ENCODE measurements at regions not wholly inside any gene's neighbourhood (a gene's known extent, or its start where the extent isn't known, plus 50 kb on each side); places are given as distances from the start of the nearest gene placed in this dataset.

GRCh38 chr3:82293435-82293834 is 532.0 kb upstream of the GBE1 start:
- WGBS (ENCODE audit: insufficient coverage), result no CpG with 5 or more reads among the region's 1 CpG
- Histone ChIP-seq H3K36me3 (ENCODE audit: control insufficient read depth in 4 of 4, insufficient read depth in 4 of 4, low read length in 3 of 4) (no peaks in the 10 kb centered on the region), H3K4me3 (ENCODE audit: control insufficient read depth in 1 of 7, extremely low read depth in 1 of 7, insufficient read depth in 4 of 7, low read depth in 2 of 7, low read length in 6 of 7) (no peak overlapping the region), H3K9me3 (ENCODE audit: control extremely low read depth in 1 of 5, control insufficient read depth in 4 of 5, insufficient read depth in 2 of 5, low read depth in 1 of 5, low read length in 4 of 5) (no peaks in the 10 kb centered on the region), H3K27me3 (replicated peaks in 2 of 5; ENCODE audit: control insufficient read depth in 4 of 5, insufficient read depth in 5 of 5, low read length in 4 of 5) (no peaks in the 10 kb centered on the region), H3K4me1 (ENCODE audit: control extremely low read depth in 1 of 4, control insufficient read depth in 4 of 4, insufficient read depth in 4 of 4, low read length in 3 of 4) (no peaks in the 10 kb centered on the region), H3K27ac (ENCODE audit: insufficient read depth in 1 of 2, low read depth in 1 of 2, low read length in 2 of 2, poor library complexity in 1 of 2, severe bottlenecking in 2 of 2) (no peak overlapping the region)
- CTCF ChIA-PET, result no interaction called here
- no peak for DNase-seq
- POLR2A ChIA-PET, result no interaction called here

- peaks cover 0 to 2% (median 0%) of the 10 kb centered on the region in 5 experiments for H3K9me3 ChIP-seq (ENCODE audit: control extremely low read depth in 1 of 5, control insufficient read depth in 4 of 5, insufficient read depth in 2 of 5, low read depth in 1 of 5, low read length in 4 of 5)
- WGBS (ENCODE audit: insufficient coverage), result 100% methylated on average over 3 of the region's 3 CpGs
- H3K27ac ChIP-seq (ENCODE audit: insufficient read depth in 1 of 2, low read depth in 1 of 2, low read length in 2 of 2, poor library complexity in 1 of 2, severe bottlenecking in 2 of 2), result no peak overlapping the region
- H3K36me3 ChIP-seq (ENCODE audit: control insufficient read depth in 4 of 4, insufficient read depth in 4 of 4, low read length in 3 of 4), result no peaks in the 10 kb centered on the region
- H3K4me1 ChIP-seq (ENCODE audit: control extremely low read depth in 1 of 4, control insufficient read depth in 4 of 4, insufficient read depth in 4 of 4, low read length in 3 of 4), result no peaks in the 10 kb centered on the region
- no peaks in the 10 kb centered on the region for H3K27me3 ChIP-seq (replicated peaks in 2 of 5; ENCODE audit: control insufficient read depth in 4 of 5, insufficient read depth in 5 of 5, low read length in 4 of 5)
- CTCF ChIA-PET, result no interaction called here
- H3K4me3 ChIP-seq (ENCODE audit: control insufficient read depth in 1 of 7, extremely low read depth in 1 of 7, insufficient read depth in 4 of 7, low read depth in 2 of 7, low read length in 6 of 7), result no peak overlapping the region
- no peak for DNase-seq
- POLR2A ChIA-PET, result no interaction called here
Measured at GRCh38 chr3:82287562-82287961, 526.1 kb upstream of the GBE1 start.

- Histone ChIP-seq H3K4me1 (ENCODE audit: control extremely low read depth in 1 of 4, control insufficient read depth in 4 of 4, insufficient read depth in 4 of 4, low read length in 3 of 4) (no peaks in the 10 kb centered on the region), H3K27me3 (replicated peaks in 2 of 5; ENCODE audit: control insufficient read depth in 4 of 5, insufficient read depth in 5 of 5, low read length in 4 of 5) (no peaks in the 10 kb centered on the region), H3K9me3 (ENCODE audit: control extremely low read depth in 1 of 5, control insufficient read depth in 4 of 5, insufficient read depth in 2 of 5, low read depth in 1 of 5, low read length in 4 of 5) (no peaks in the 10 kb centered on the region), H3K4me3 (ENCODE audit: control insufficient read depth in 1 of 7, extremely low read depth in 1 of 7, insufficient read depth in 4 of 7, low read depth in 2 of 7, low read length in 6 of 7) (no peak overlapping the region), H3K36me3 (ENCODE audit: control insufficient read depth in 4 of 4, insufficient read depth in 4 of 4, low read length in 3 of 4) (no peaks in the 10 kb centered on the region), H3K27ac (ENCODE audit: insufficient read depth in 1 of 2, low read depth in 1 of 2, low read length in 2 of 2, poor library complexity in 1 of 2, severe bottlenecking in 2 of 2) (no peak overlapping the region)
- POLR2A ChIA-PET, result no interaction called here
- CTCF ChIA-PET, result no interaction called here
- DNase-seq, result no peak
- WGBS (ENCODE audit: insufficient coverage), result 81% methylated on average over 3 of the region's 3 CpGs
Measured at GRCh38 chr3:82281205-82281604, 519.8 kb upstream of the GBE1 start.

- Histone ChIP-seq H3K9me3 (ENCODE audit: control extremely low read depth in 1 of 5, control insufficient read depth in 4 of 5, insufficient read depth in 2 of 5, low read depth in 1 of 5, low read length in 4 of 5) (no peaks in the 10 kb centered on the region), H3K27ac (ENCODE audit: insufficient read depth in 1 of 2, low read depth in 1 of 2, low read length in 2 of 2, poor library complexity in 1 of 2, severe bottlenecking in 2 of 2) (no peak overlapping the region), H3K27me3 (replicated peaks in 2 of 5; ENCODE audit: control insufficient read depth in 4 of 5, insufficient read depth in 5 of 5, low read length in 4 of 5) (no peaks in the 10 kb centered on the region), H3K36me3 (ENCODE audit: control insufficient read depth in 4 of 4, insufficient read depth in 4 of 4, low read length in 3 of 4) (no peaks in the 10 kb centered on the region), H3K4me3 (ENCODE audit: control insufficient read depth in 1 of 7, extremely low read depth in 1 of 7, insufficient read depth in 4 of 7, low read depth in 2 of 7, low read length in 6 of 7) (no peak overlapping the region), H3K4me1 (ENCODE audit: control extremely low read depth in 1 of 4, control insufficient read depth in 4 of 4, insufficient read depth in 4 of 4, low read length in 3 of 4) (no peaks in the 10 kb centered on the region)
- DNase-seq, result no peak
- 100% methylated on average over 1 of the region's 1 CpG for WGBS (ENCODE audit: insufficient coverage)
- CTCF ChIA-PET, result no interaction called here
- POLR2A ChIA-PET, result no interaction called here
Measured at GRCh38 chr3:82276992-82277391, 515.5 kb upstream of the GBE1 start.

GRCh38 chr3:82274897-82275296 is 513.5 kb upstream of the GBE1 start:
- CTCF ChIA-PET, result no interaction called here
- Histone ChIP-seq H3K4me1 (ENCODE audit: control extremely low read depth in 1 of 4, control insufficient read depth in 4 of 4, insufficient read depth in 4 of 4, low read length in 3 of 4) (no peaks in the 10 kb centered on the region), H3K4me3 (ENCODE audit: control insufficient read depth in 1 of 7, extremely low read depth in 1 of 7, insufficient read depth in 4 of 7, low read depth in 2 of 7, low read length in 6 of 7) (no peak overlapping the region), H3K27me3 (replicated peaks in 2 of 5; ENCODE audit: control insufficient read depth in 4 of 5, insufficient read depth in 5 of 5, low read length in 4 of 5) (no peaks in the 10 kb centered on the region), H3K27ac (ENCODE audit: insufficient read depth in 1 of 2, low read depth in 1 of 2, low read length in 2 of 2, poor library complexity in 1 of 2, severe bottlenecking in 2 of 2) (no peak overlapping the region), H3K9me3 (ENCODE audit: control extremely low read depth in 1 of 5, control insufficient read depth in 4 of 5, insufficient read depth in 2 of 5, low read depth in 1 of 5, low read length in 4 of 5) (no peaks in the 10 kb centered on the region), H3K36me3 (ENCODE audit: control insufficient read depth in 4 of 4, insufficient read depth in 4 of 4, low read length in 3 of 4) (no peaks in the 10 kb centered on the region)
- DNase-seq, result no peak
- POLR2A ChIA-PET, result no interaction called here

- Histone ChIP-seq H3K27me3 (replicated peaks in 2 of 5; ENCODE audit: control insufficient read depth in 4 of 5, insufficient read depth in 5 of 5, low read length in 4 of 5) (no peaks in the 10 kb centered on the region), H3K36me3 (ENCODE audit: control insufficient read depth in 4 of 4, insufficient read depth in 4 of 4, low read length in 3 of 4) (no peaks in the 10 kb centered on the region), H3K27ac (ENCODE audit: insufficient read depth in 1 of 2, low read depth in 1 of 2, low read length in 2 of 2, poor library complexity in 1 of 2, severe bottlenecking in 2 of 2) (no peak overlapping the region), H3K4me3 (ENCODE audit: control insufficient read depth in 1 of 7, extremely low read depth in 1 of 7, insufficient read depth in 4 of 7, low read depth in 2 of 7, low read length in 6 of 7) (no peak overlapping the region), H3K4me1 (ENCODE audit: control extremely low read depth in 1 of 4, control insufficient read depth in 4 of 4, insufficient read depth in 4 of 4, low read length in 3 of 4) (no peaks in the 10 kb centered on the region), H3K9me3 (ENCODE audit: control extremely low read depth in 1 of 5, control insufficient read depth in 4 of 5, insufficient read depth in 2 of 5, low read depth in 1 of 5, low read length in 4 of 5) (no peaks in the 10 kb centered on the region)
- POLR2A ChIA-PET, result no interaction called here
- no peak for DNase-seq
- CTCF ChIA-PET, result no interaction called here
Measured at GRCh38 chr3:82265747-82266146, 504.3 kb upstream of the GBE1 start.

GRCh38 chr3:82262193-82262592 is 500.7 kb upstream of the GBE1 start:
- H3K9me3 ChIP-seq (ENCODE audit: control extremely low read depth in 1 of 5, control insufficient read depth in 4 of 5, insufficient read depth in 2 of 5, low read depth in 1 of 5, low read length in 4 of 5), result peaks cover 0 to 2% (median 0%) of the 10 kb centered on the region in 5 experiments
- H3K4me1 ChIP-seq (ENCODE audit: control extremely low read depth in 1 of 4, control insufficient read depth in 4 of 4, insufficient read depth in 4 of 4, low read length in 3 of 4), result no peaks in the 10 kb centered on the region
- ChIA-PET POLR2A (no interaction called here), CTCF (no interaction called here)
- DNase-seq, result no peak
- H3K36me3 ChIP-seq (ENCODE audit: control insufficient read depth in 4 of 4, insufficient read depth in 4 of 4, low read length in 3 of 4), result no peaks in the 10 kb centered on the region
- no CpG with 5 or more reads among the region's 1 CpG for WGBS (ENCODE audit: insufficient coverage)
- no peak overlapping the region for H3K27ac ChIP-seq (ENCODE audit: insufficient read depth in 1 of 2, low read depth in 1 of 2, low read length in 2 of 2, poor library complexity in 1 of 2, severe bottlenecking in 2 of 2)
- H3K27me3 ChIP-seq (replicated peaks in 2 of 5; ENCODE audit: control insufficient read depth in 4 of 5, insufficient read depth in 5 of 5, low read length in 4 of 5), result no peaks in the 10 kb centered on the region
- no peak overlapping the region for H3K4me3 ChIP-seq (ENCODE audit: control insufficient read depth in 1 of 7, extremely low read depth in 1 of 7, insufficient read depth in 4 of 7, low read depth in 2 of 7, low read length in 6 of 7)

GRCh38 chr3:82261637-82262036 is 500.2 kb upstream of the GBE1 start:
- Histone ChIP-seq H3K36me3 (ENCODE audit: control insufficient read depth in 4 of 4, insufficient read depth in 4 of 4, low read length in 3 of 4) (no peaks in the 10 kb centered on the region), H3K27ac (ENCODE audit: insufficient read depth in 1 of 2, low read depth in 1 of 2, low read length in 2 of 2, poor library complexity in 1 of 2, severe bottlenecking in 2 of 2) (no peak overlapping the region), H3K27me3 (replicated peaks in 2 of 5; ENCODE audit: control insufficient read depth in 4 of 5, insufficient read depth in 5 of 5, low read length in 4 of 5) (no peaks in the 10 kb centered on the region), H3K9me3 (ENCODE audit: control extremely low read depth in 1 of 5, control insufficient read depth in 4 of 5, insufficient read depth in 2 of 5, low read depth in 1 of 5, low read length in 4 of 5) (peaks cover 0 to 2% (median 0%) of the 10 kb centered on the region in 5 experiments), H3K4me3 (ENCODE audit: control insufficient read depth in 1 of 7, extremely low read depth in 1 of 7, insufficient read depth in 4 of 7, low read depth in 2 of 7, low read length in 6 of 7) (no peak overlapping the region), H3K4me1 (ENCODE audit: control extremely low read depth in 1 of 4, control insufficient read depth in 4 of 4, insufficient read depth in 4 of 4, low read length in 3 of 4) (no peaks in the 10 kb centered on the region)
- ChIA-PET CTCF (no interaction called here), POLR2A (no interaction called here)
- no peak for DNase-seq

All from common myeloid progenitor, CD34-positive (primary cell).